ENCODE measurements at regions not wholly inside any gene's neighbourhood (a gene's known extent, or its start where the extent isn't known, plus 50 kb on each side); places are given as distances from the start of the nearest gene placed in this dataset.

- TF ChIP-seq PAX5 (IDR thresholded peaks at IDR 0.05; ENCODE audit: insufficient read depth, low read length, severe bottlenecking) (no peak), POLR2A (IDR thresholded peaks at IDR 0.05; ENCODE audit: low read depth, low read length) (no peak), POLR2AphosphoS5 (IDR thresholded peaks at IDR 0.05; ENCODE audit: low read depth, low read length) (no peak), TAF1 (IDR thresholded peaks at IDR 0.05; ENCODE audit: low read depth, low read length) (no peak)
Measured at GRCh38 chr11:111026241-111026640, 219.3 kb upstream of the POU2AF2 start.

Measured in GM12891 (cell line).